Loucy (cell line): ENCODE measurements at regions not wholly inside any gene's neighbourhood (a gene's known extent, or its start where the extent isn't known, plus 50 kb on each side); places are given as distances from the start of the nearest gene placed in this dataset.

Experiments
- H2AFZ ChIP-seq: fragments of 200-600 bp; sonication (generic); 2 replicates; pipeline ENCODE4 v1.6.0; 2016; ENCODE audit warnings: antibody characterized with exemption, mild to moderate bottlenecking, low read length, moderate library complexity
- H3F3A ChIP-seq: fragments of 200-600 bp; 2 replicates; pipeline ENCODE4 v1.6.0; 2016; ENCODE audit warnings: antibody characterized with exemption, low read depth, mild to moderate bottlenecking
- H3K27me3 ChIP-seq: fragments of 200-600 bp; sonication (generic); 2 replicates; pipeline ENCODE4 v1.6.1; 2014; ENCODE audit warnings: low read length, mild to moderate bottlenecking; ENCODE audit not compliant: insufficient read depth, poor library complexity, severe bottlenecking
- H3K36me3 ChIP-seq: fragments of 200-600 bp; sonication (generic); 2 replicates; pipeline ENCODE4 v1.6.1; 2016; ENCODE audit warnings: low read length; ENCODE audit not compliant: insufficient read depth
- H3K4me1 ChIP-seq: fragments of 200-600 bp; sonication (generic); 2 replicates; pipeline ENCODE4 v1.5.1; 2014; ENCODE audit warnings: low read length, mild to moderate bottlenecking; ENCODE audit not compliant: insufficient read depth, poor library complexity, severe bottlenecking
- H3K4me2 ChIP-seq: fragments of 200-600 bp; sonication (generic); 2 replicates; pipeline ENCODE4 v1.6.0; 2014; ENCODE audit warnings: antibody characterized with exemption, low read length, low read depth, mild to moderate bottlenecking; ENCODE audit not compliant: poor library complexity, severe bottlenecking
- H3K4me3 ChIP-seq: fragments of 200-600 bp; sonication (generic); 2 replicates; pipeline ENCODE4 v1.5.1; 2014; ENCODE audit warnings: low read length, mild to moderate bottlenecking, mixed read lengths; ENCODE audit not compliant: poor library complexity, severe bottlenecking
- H3K79me2 ChIP-seq: fragments of 200-600 bp; sonication (generic); 2 replicates; pipeline ENCODE4 v1.6.1; 2014; ENCODE audit warnings: low read length; ENCODE audit not compliant: insufficient read depth
- H3K9ac ChIP-seq: fragments of 200-600 bp; sonication (generic); 2 replicates; pipeline ENCODE4 v1.6.0; 2014; ENCODE audit warnings: mild to moderate bottlenecking, low read depth, low read length, moderate library complexity; ENCODE audit not compliant: poor library complexity, severe bottlenecking
- H3K9me2 ChIP-seq: fragments of 200-600 bp; sonication (generic); replicated peaks from 2 replicates; pipeline ENCODE4 v1.6.1; 2016; ENCODE audit warnings: low read depth, low read length, mixed read lengths
- H3K9me3 ChIP-seq: fragments of 200-600 bp; sonication (generic); 2 replicates; pipeline ENCODE4 v1.6.1; 2014; ENCODE audit warnings: mild to moderate bottlenecking, antibody characterized with exemption, low read length, low read depth; ENCODE audit not compliant: insufficient read depth
- H4K20me1 ChIP-seq: fragments of 200-600 bp; sonication (generic); 2 replicates; pipeline ENCODE4 v1.6.0; 2014; ENCODE audit warnings: antibody characterized with exemption, low read length, mild to moderate bottlenecking; ENCODE audit not compliant: insufficient read depth, poor library complexity, severe bottlenecking
- EZH2phosphoT487 ChIP-seq: fragments of 200-600 bp; IDR thresholded peaks from 2 replicates; pipeline ENCODE4 v1.6.1; 2018; ENCODE audit warnings: antibody characterized with exemption, mild to moderate bottlenecking, moderate library complexity, borderline replicate concordance
- TF ChIP-seq, protein P1 (sequence below): fragments of 200-600 bp; sonication (generic); conservative IDR thresholded peaks from 2 replicates; pipeline ENCODE4 v1.5.1; 2014; ENCODE audit warnings: mild to moderate bottlenecking, antibody characterized with exemption, low read length

DNA sequence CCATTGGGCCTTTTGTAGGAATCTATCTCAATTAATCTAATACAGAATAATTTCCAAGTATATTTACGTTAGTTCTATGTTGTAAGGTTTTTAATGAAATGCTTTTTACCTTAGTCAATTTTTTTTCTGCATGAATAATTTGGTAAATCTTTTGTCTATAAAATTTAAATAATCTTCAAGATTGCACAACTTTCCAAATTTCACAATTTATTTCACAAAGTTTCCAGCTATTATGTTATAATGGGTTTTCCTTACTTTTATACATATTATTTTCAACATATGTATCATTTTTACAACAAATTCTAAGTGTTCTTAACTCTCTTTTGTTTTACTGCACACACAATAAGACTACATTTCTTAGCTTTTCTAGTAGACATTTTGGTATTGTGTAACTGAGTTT is 470.7 kb downstream of the ETV1 start:
- Histone ChIP-seq H3K27me3 (no peaks in the 10 kb centered on the region), H2AFZ (no peak overlapping the region), H3K36me3 (no peaks in the 10 kb centered on the region), H3K9ac (no peak overlapping the region), H3K4me2 (no peak overlapping the region), H3K9me2 (0 out of 2 replicates have a peak, but pooled peaks cover 4% of the 10 kb centered on the region), H3F3A (no peaks in the 10 kb centered on the region), H3K9me3 (no peaks in the 10 kb centered on the region), H4K20me1 (no peaks in the 10 kb centered on the region), H3K79me2 (no peaks in the 10 kb centered on the region), H3K4me3 (no peak overlapping the region), H3K4me1 (no peaks in the 10 kb centered on the region)
- no peak for TF ChIP-seq EZH2phosphoT487
- TF ChIP-seq, protein P1, sequence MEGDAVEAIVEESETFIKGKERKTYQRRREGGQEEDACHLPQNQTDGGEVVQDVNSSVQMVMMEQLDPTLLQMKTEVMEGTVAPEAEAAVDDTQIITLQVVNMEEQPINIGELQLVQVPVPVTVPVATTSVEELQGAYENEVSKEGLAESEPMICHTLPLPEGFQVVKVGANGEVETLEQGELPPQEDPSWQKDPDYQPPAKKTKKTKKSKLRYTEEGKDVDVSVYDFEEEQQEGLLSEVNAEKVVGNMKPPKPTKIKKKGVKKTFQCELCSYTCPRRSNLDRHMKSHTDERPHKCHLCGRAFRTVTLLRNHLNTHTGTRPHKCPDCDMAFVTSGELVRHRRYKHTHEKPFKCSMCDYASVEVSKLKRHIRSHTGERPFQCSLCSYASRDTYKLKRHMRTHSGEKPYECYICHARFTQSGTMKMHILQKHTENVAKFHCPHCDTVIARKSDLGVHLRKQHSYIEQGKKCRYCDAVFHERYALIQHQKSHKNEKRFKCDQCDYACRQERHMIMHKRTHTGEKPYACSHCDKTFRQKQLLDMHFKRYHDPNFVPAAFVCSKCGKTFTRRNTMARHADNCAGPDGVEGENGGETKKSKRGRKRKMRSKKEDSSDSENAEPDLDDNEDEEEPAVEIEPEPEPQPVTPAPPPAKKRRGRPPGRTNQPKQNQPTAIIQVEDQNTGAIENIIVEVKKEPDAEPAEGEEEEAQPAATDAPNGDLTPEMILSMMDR, result no peak

- no peaks in the 10 kb centered on the region for H3F3A ChIP-seq
- H3K79me2 ChIP-seq, result no peaks in the 10 kb centered on the region
- H3K36me3 ChIP-seq, result no peaks in the 10 kb centered on the region
- H3K4me1 ChIP-seq, result no peaks in the 10 kb centered on the region
- no peak overlapping the region for H2AFZ ChIP-seq
- H3K27me3 ChIP-seq, result no peaks in the 10 kb centered on the region
- H3K4me2 ChIP-seq, result no peak overlapping the region
- H3K9me2 ChIP-seq, result no peaks in the 10 kb centered on the region
- no peak overlapping the region for H3K4me3 ChIP-seq
- TF ChIP-seq EZH2phosphoT487, result no peak
- TF ChIP-seq, protein P1, result no peak
- H3K9ac ChIP-seq, result no peak overlapping the region
- no peaks in the 10 kb centered on the region for H3K9me3 ChIP-seq
- no peaks in the 10 kb centered on the region for H4K20me1 ChIP-seq
These were observed 465.4 kb downstream of the ETV1 start for GRCh38 chr7:13524076-13524475.

DNA sequence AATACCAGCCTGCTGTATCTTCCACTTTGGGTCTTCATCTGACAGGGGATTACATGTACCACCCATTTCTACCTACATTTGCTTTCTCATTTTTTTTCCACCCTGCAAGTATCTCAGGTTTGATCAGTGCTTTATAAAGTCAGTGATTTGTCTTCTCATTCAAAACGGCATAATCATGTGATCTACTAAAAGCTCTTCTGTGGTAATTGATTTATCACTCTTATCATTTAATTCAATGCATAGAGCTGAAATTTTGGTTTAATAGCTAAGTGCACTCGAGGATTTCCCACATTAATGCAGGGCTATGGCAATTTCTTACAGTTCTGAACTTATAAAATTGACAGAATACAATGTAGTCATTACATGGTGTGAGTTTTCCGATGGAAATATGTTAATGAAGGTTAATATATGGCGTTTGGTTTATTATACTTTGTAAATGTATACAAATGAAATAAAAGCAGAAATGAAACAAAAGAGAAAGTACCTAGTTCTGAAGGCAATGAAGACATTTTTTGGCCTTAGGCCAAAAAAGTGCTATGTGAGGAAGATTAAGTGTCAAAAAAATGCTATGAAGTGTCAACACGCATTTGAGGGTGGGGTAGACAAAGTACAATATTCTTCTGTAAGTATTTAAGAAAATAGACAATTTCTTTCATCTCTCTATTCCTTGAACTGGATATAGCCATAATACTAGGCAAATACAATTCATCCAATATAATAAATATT is 457.3 kb downstream of the ETV1 start:
- Histone ChIP-seq H3K9me3 (no peaks in the 10 kb centered on the region), H3K4me1 (no peaks in the 10 kb centered on the region), H3K79me2 (no peaks in the 10 kb centered on the region), H3K36me3 (no peaks in the 10 kb centered on the region), H3K9ac (no peak overlapping the region), H4K20me1 (no peaks in the 10 kb centered on the region), H2AFZ (no peak overlapping the region), H3F3A (no peaks in the 10 kb centered on the region), H3K9me2 (no peaks in the 10 kb centered on the region), H3K4me2 (peak overlapping the region; percentile 25), H3K27me3 (no peaks in the 10 kb centered on the region), H3K4me3 (peak overlapping the region; percentile 17)
- TF ChIP-seq, protein P1, result no peak
- TF ChIP-seq EZH2phosphoT487, result no peak
